ENCODE measurements at regions not wholly inside any gene's neighbourhood (a gene's known extent, or its start where the extent isn't known, plus 50 kb on each side); places are given as distances from the start of the nearest gene placed in this dataset.

- TF ChIP-seq PPARD (CRISPR knock-in tag; IDR thresholded peaks at IDR 0.05) (no peak), THRAP3 (IDR thresholded peaks at IDR 0.05; ENCODE audit: borderline replicate concordance) (no peak), USF1 (CRISPR knock-in tag; IDR thresholded peaks at IDR 0.05) (no peak), NFIC (IDR thresholded peaks at IDR 0.05) (no peak)
- TF ChIP-seq, protein P1, sequence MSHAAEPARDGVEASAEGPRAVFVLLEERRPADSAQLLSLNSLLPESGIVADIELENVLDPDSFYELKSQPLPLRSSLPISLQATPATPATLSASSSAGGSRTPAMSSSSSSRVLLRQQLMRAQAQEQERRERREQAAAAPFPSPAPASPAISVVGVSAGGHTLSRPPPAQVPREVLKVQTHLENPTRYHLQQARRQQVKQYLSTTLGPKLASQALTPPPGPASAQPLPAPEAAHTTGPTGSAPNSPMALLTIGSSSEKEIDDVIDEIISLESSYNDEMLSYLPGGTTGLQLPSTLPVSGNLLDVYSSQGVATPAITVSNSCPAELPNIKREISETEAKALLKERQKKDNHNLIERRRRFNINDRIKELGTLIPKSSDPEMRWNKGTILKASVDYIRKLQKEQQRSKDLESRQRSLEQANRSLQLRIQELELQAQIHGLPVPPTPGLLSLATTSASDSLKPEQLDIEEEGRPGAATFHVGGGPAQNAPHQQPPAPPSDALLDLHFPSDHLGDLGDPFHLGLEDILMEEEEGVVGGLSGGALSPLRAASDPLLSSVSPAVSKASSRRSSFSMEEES (CRISPR knock-in tag; IDR thresholded peaks at IDR 0.05), result peak; percentile 81
Measured at GRCh38 chr4:171340258-171340657, 472.9 kb upstream of the GALNTL6 start (continued).

- ATAC-seq, result no peak
- CTCF ChIA-PET (ENCODE audit: low intra/inter-chr PET ratio), result no interaction called here
- TF ChIP-seq SMARCA5 (IDR thresholded peaks at IDR 0.05) (no peak), RCOR1 (IDR thresholded peaks at IDR 0.05; ENCODE audit: borderline replicate concordance in 1 of 2, low read depth in 2 of 2, low read length in 2 of 2) (no peak), FOXA3 (CRISPR knock-in tag; conservative IDR thresholded peaks at IDR 0.05 in 1 of 2, IDR thresholded peaks at IDR 0.05 in 1 of 2) (no peak), HCFC1 (IDR thresholded peaks at IDR 0.05; ENCODE audit: low read depth, low read length) (no peak), DMBX1 (CRISPR knock-in tag; IDR thresholded peaks at IDR 0.05; ENCODE audit: borderline replicate concordance) (no peak), SMAD4 (CRISPR knock-in tag; conservative IDR thresholded peaks at IDR 0.05) (no peak), KAT7 (CRISPR knock-in tag; IDR thresholded peaks at IDR 0.05; ENCODE audit: borderline replicate concordance) (no peak), PYGO2 (tag; IDR thresholded peaks at IDR 0.05) (no peak)
- TF ChIP-seq, protein P2, sequence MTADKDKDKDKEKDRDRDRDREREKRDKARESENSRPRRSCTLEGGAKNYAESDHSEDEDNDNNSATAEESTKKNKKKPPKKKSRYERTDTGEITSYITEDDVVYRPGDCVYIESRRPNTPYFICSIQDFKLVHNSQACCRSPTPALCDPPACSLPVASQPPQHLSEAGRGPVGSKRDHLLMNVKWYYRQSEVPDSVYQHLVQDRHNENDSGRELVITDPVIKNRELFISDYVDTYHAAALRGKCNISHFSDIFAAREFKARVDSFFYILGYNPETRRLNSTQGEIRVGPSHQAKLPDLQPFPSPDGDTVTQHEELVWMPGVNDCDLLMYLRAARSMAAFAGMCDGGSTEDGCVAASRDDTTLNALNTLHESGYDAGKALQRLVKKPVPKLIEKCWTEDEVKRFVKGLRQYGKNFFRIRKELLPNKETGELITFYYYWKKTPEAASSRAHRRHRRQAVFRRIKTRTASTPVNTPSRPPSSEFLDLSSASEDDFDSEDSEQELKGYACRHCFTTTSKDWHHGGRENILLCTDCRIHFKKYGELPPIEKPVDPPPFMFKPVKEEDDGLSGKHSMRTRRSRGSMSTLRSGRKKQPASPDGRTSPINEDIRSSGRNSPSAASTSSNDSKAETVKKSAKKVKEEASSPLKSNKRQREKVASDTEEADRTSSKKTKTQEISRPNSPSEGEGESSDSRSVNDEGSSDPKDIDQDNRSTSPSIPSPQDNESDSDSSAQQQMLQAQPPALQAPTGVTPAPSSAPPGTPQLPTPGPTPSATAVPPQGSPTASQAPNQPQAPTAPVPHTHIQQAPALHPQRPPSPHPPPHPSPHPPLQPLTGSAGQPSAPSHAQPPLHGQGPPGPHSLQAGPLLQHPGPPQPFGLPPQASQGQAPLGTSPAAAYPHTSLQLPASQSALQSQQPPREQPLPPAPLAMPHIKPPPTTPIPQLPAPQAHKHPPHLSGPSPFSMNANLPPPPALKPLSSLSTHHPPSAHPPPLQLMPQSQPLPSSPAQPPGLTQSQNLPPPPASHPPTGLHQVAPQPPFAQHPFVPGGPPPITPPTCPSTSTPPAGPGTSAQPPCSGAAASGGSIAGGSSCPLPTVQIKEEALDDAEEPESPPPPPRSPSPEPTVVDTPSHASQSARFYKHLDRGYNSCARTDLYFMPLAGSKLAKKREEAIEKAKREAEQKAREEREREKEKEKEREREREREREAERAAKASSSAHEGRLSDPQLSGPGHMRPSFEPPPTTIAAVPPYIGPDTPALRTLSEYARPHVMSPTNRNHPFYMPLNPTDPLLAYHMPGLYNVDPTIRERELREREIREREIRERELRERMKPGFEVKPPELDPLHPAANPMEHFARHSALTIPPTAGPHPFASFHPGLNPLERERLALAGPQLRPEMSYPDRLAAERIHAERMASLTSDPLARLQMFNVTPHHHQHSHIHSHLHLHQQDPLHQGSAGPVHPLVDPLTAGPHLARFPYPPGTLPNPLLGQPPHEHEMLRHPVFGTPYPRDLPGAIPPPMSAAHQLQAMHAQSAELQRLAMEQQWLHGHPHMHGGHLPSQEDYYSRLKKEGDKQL (CRISPR knock-in tag; IDR thresholded peaks at IDR 0.05; ENCODE audit: borderline replicate concordance), result no peak
Measured at GRCh38 chr4:171334549-171334948, 478.7 kb upstream of the GALNTL6 start.

More at GRCh38 chr4:171334549-171334948, 478.7 kb upstream of the GALNTL6 start:
- POLR2A ChIA-PET, result interaction anchor here (0.6 kb wide), 1 partner anchor 567 kb away, joined by 3 read pairs; no protein-coding TSS in a partner anchor
- Histone ChIP-seq H4K20me1 (replicated peaks; ENCODE audit: control insufficient read depth, insufficient read depth, low read length) (no peaks in the 10 kb centered on the region), H3K79me2 (ENCODE audit: control insufficient read depth, insufficient read depth, low read length) (no peaks in the 10 kb centered on the region), H3K4me3 (no peak overlapping the region), H3K9ac (ENCODE audit: insufficient read depth in 1 of 2, low read depth in 2 of 2, low read length in 2 of 2) (no peak overlapping the region), H3K4me2 (ENCODE audit: insufficient read depth, low read length) (no peak overlapping the region), H3K27ac (ENCODE audit: extremely low read depth, low read depth, low read length) (no peak overlapping the region), H2AFZ (ENCODE audit: low read depth, low read length) (no peak overlapping the region), H3K9me1 (ENCODE audit: control insufficient read depth, insufficient read depth, low read length) (no peaks in the 10 kb centered on the region), H3K9me3 (replicated peaks; ENCODE audit: control insufficient read depth, insufficient read depth, low read depth, low read length) (no peaks in the 10 kb centered on the region), H3K36me3 (ENCODE audit: control insufficient read depth, insufficient read depth, low read length) (no peaks in the 10 kb centered on the region), H3K27me3 (ENCODE audit: control insufficient read depth in 2 of 2, insufficient read depth in 2 of 2, low read length in 2 of 2) (no peaks in the 10 kb centered on the region), H3K4me1 (replicated peaks in 1 of 2; ENCODE audit: control insufficient read depth in 2 of 2, insufficient read depth in 2 of 2, low read length in 2 of 2) (no peaks in the 10 kb centered on the region)
- no TSS peak for BruUV-seq (replicated peaks)
- in situ Hi-C loops (cut with MboI), result no loop called here
- DNase-seq (ENCODE audit: extremely low read depth in 1 of 4, low spot score in 3 of 4) (no peak), FAIRE-seq (no peak)
- 0% methylated on average over 4 of the region's 4 CpGs for WGBS (ENCODE audit: insufficient coverage, low coverage, missing lambda C conversion rate)
- intact Hi-C loops (cut with micrococcal nuclease), result no loop called here

Data from K562 (cell line).